ENCODE measurements at regions not wholly inside any gene's neighbourhood (a gene's known extent, or its start where the extent isn't known, plus 50 kb on each side); places are given as distances from the start of the nearest gene placed in this dataset.

- TF ChIP-seq, protein P1, sequence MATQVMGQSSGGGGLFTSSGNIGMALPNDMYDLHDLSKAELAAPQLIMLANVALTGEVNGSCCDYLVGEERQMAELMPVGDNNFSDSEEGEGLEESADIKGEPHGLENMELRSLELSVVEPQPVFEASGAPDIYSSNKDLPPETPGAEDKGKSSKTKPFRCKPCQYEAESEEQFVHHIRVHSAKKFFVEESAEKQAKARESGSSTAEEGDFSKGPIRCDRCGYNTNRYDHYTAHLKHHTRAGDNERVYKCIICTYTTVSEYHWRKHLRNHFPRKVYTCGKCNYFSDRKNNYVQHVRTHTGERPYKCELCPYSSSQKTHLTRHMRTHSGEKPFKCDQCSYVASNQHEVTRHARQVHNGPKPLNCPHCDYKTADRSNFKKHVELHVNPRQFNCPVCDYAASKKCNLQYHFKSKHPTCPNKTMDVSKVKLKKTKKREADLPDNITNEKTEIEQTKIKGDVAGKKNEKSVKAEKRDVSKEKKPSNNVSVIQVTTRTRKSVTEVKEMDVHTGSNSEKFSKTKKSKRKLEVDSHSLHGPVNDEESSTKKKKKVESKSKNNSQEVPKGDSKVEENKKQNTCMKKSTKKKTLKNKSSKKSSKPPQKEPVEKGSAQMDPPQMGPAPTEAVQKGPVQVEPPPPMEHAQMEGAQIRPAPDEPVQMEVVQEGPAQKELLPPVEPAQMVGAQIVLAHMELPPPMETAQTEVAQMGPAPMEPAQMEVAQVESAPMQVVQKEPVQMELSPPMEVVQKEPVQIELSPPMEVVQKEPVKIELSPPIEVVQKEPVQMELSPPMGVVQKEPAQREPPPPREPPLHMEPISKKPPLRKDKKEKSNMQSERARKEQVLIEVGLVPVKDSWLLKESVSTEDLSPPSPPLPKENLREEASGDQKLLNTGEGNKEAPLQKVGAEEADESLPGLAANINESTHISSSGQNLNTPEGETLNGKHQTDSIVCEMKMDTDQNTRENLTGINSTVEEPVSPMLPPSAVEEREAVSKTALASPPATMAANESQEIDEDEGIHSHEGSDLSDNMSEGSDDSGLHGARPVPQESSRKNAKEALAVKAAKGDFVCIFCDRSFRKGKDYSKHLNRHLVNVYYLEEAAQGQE (IDR thresholded peaks at IDR 0.05; ENCODE audit: low read depth), result no peak
- no peak for TF ChIP-seq TCF12 (IDR thresholded peaks at IDR 0.05; ENCODE audit: low read depth)
- TF ChIP-seq TAF1 (IDR thresholded peaks at IDR 0.05; ENCODE audit: low read depth), result no peak
- no peak for TF ChIP-seq RAD21 (IDR thresholded peaks at IDR 0.05; ENCODE audit: low read depth)
- TF ChIP-seq, protein P2, sequence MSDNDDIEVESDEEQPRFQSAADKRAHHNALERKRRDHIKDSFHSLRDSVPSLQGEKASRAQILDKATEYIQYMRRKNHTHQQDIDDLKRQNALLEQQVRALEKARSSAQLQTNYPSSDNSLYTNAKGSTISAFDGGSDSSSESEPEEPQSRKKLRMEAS (IDR thresholded peaks at IDR 0.05), result no peak
- TF ChIP-seq, protein P3, sequence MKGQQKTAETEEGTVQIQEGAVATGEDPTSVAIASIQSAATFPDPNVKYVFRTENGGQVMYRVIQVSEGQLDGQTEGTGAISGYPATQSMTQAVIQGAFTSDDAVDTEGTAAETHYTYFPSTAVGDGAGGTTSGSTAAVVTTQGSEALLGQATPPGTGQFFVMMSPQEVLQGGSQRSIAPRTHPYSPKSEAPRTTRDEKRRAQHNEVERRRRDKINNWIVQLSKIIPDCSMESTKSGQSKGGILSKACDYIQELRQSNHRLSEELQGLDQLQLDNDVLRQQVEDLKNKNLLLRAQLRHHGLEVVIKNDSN (IDR thresholded peaks at IDR 0.05), result no peak
- no peak for TF ChIP-seq EGR1 (IDR thresholded peaks at IDR 0.05)
- no peak for TF ChIP-seq NFIC (IDR thresholded peaks at IDR 0.05)
- TF ChIP-seq YY1 (IDR thresholded peaks at IDR 0.05; ENCODE audit: low read depth), result no peak
- TF ChIP-seq ZBTB7A (IDR thresholded peaks at IDR 0.05; ENCODE audit: low read depth), result no peak
- TF ChIP-seq FOXM1 (IDR thresholded peaks at IDR 0.05; ENCODE audit: borderline replicate concordance, low read depth), result no peak
- TF ChIP-seq CEBPB (IDR thresholded peaks at IDR 0.05), result no peak
- TF ChIP-seq EP300 (IDR thresholded peaks at IDR 0.05; ENCODE audit: borderline replicate concordance), result no peak
- TF ChIP-seq TEAD4 (IDR thresholded peaks at IDR 0.05), result no peak
- no peak for TF ChIP-seq CREB1 (IDR thresholded peaks at IDR 0.05; ENCODE audit: low read depth)
Measured at GRCh38 chr21:35196128-35196527, 147.0 kb upstream of the RUNX1 start.

GRCh38 chr21:35195232-35195631 is 146.1 kb upstream of the RUNX1 start:
- TF ChIP-seq RAD21 (IDR thresholded peaks at IDR 0.05; ENCODE audit: low read depth), result no peak
- no peak for TF ChIP-seq EP300 (IDR thresholded peaks at IDR 0.05; ENCODE audit: borderline replicate concordance)
- TF ChIP-seq, protein P2 (IDR thresholded peaks at IDR 0.05), result no peak
- TF ChIP-seq TAF1 (IDR thresholded peaks at IDR 0.05; ENCODE audit: low read depth), result no peak
- no peak for TF ChIP-seq CREB1 (IDR thresholded peaks at IDR 0.05; ENCODE audit: low read depth)
- no peak for TF ChIP-seq NFIC (IDR thresholded peaks at IDR 0.05)
- no peak for TF ChIP-seq FOXM1 (IDR thresholded peaks at IDR 0.05; ENCODE audit: borderline replicate concordance, low read depth)
- TF ChIP-seq TCF12 (IDR thresholded peaks at IDR 0.05; ENCODE audit: low read depth), result no peak

DNA sequence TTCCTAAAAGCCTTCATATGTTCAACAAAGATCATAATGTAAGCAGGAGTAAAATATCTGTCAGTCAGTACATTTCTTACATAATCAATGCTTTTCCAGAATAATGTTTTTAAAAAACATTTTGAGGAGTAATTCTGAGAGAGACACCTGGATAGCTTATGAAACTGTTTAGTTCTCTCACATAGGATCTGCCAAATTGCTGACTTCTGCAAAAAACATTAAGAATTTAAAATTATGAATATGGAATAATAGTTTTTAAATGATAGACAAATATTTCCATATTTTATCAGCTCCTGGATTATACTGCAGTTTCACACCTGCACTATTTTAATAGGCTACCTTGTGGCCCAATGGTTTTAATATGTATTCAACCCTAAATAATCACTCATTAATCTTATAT is 142.7 kb upstream of the RUNX1 start:
- TF ChIP-seq TEAD4 (IDR thresholded peaks at IDR 0.05) (no peak), NFIC (IDR thresholded peaks at IDR 0.05) (no peak), TCF12 (IDR thresholded peaks at IDR 0.05; ENCODE audit: low read depth) (no peak), RAD21 (IDR thresholded peaks at IDR 0.05; ENCODE audit: low read depth) (no peak), FOXM1 (IDR thresholded peaks at IDR 0.05; ENCODE audit: borderline replicate concordance, low read depth) (no peak)
- TF ChIP-seq, protein P2 (IDR thresholded peaks at IDR 0.05), result no peak
- TF ChIP-seq, protein P3 (IDR thresholded peaks at IDR 0.05), result no peak

DNA sequence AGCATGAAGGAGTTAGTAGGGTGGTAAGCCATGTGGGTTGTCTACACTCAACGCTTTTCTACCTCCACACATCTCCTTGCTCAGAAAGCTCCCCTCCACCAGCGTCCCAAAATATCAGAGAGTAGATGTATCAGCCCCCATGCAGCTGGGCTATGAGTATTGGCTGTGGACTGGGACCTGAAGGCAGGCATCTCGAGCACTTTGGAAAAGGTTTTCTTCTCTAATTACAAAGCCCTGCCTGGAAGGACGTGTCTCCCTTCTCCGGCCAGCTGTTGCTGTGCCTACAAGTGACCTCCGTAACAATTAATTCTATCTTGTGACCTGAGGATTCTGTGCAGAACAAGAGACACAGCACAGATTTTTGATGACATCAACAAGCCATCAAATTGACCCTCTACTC is 142.0 kb upstream of the RUNX1 start:
- TF ChIP-seq, protein P2 (IDR thresholded peaks at IDR 0.05), result no peak
- TF ChIP-seq ZBTB7A (IDR thresholded peaks at IDR 0.05; ENCODE audit: low read depth), result no peak

DNA sequence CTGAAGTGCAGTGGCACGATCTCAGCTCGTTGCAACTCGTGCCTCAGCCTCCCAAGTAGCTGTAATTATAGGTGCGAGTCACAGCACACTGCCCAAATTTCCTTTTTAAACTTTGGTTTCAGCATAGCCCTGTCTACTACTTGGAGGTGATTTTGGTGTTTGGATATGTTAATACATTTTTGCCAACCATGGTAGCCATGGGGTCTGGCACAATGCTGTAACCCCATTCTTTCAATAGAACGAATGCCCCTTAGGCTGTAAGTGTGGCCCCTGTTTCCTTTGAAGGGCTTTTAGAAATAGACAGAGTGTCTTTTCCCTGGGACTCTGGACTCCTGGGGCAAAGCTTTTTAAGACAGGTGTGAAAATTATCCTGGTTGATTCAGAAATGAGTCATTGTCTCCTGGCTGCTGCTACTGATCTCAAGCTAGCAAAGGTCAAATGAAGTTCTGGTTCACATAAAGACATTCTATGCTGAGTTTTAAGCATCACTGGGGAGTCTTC is 141.1 kb upstream of the RUNX1 start:
- TF ChIP-seq RAD21 (IDR thresholded peaks at IDR 0.05; ENCODE audit: low read depth) (no peak), FOXM1 (IDR thresholded peaks at IDR 0.05; ENCODE audit: borderline replicate concordance, low read depth) (no peak), YY1 (IDR thresholded peaks at IDR 0.05; ENCODE audit: low read depth) (no peak), TEAD4 (IDR thresholded peaks at IDR 0.05) (no peak), NFIC (IDR thresholded peaks at IDR 0.05) (no peak), EP300 (IDR thresholded peaks at IDR 0.05; ENCODE audit: borderline replicate concordance) (no peak), TAF1 (IDR thresholded peaks at IDR 0.05; ENCODE audit: low read depth) (no peak), CEBPB (IDR thresholded peaks at IDR 0.05) (no peak), EGR1 (IDR thresholded peaks at IDR 0.05) (no peak), TCF12 (IDR thresholded peaks at IDR 0.05; ENCODE audit: low read depth) (no peak), ZBTB7A (IDR thresholded peaks at IDR 0.05; ENCODE audit: low read depth) (no peak)
- TF ChIP-seq, protein P2 (IDR thresholded peaks at IDR 0.05), result no peak
- TF ChIP-seq, protein P1 (IDR thresholded peaks at IDR 0.05; ENCODE audit: low read depth), result no peak

Data from Ishikawa (cell line).